ENCODE measurements at regions not wholly inside any gene's neighbourhood (a gene's known extent, or its start where the extent isn't known, plus 50 kb on each side); places are given as distances from the start of the nearest gene placed in this dataset.

GRCh38 chr10:61317706-61318105, 135.5 kb downstream of the TMEM26 start:
- no peak for DNase-seq

- no peak for DNase-seq
These were observed 136.4 kb downstream of the TMEM26 start for GRCh38 chr10:61316676-61317265.

GRCh38 chr10:61314273-61314672, 138.9 kb downstream of the TMEM26 start:
- DNase-seq = no peak

- DNase-seq = no peak
These were observed 139.7 kb downstream of the TMEM26 start for GRCh38 chr10:61313460-61313859.

GRCh38 chr10:61304746-61305145, 148.4 kb downstream of the TMEM26 start:
- DNase-seq = no peak

- DNase-seq = no peak
These were observed 151.1 kb downstream of the TMEM26 start for GRCh38 chr10:61302124-61302523.

- no peak for DNase-seq
These were observed 151.6 kb downstream of the TMEM26 start for GRCh38 chr10:61301575-61301974.

- no peak for DNase-seq
These were observed 153.3 kb downstream of the TMEM26 start for GRCh38 chr10:61299841-61300240.

GRCh38 chr10:61299156-61299555, 154.0 kb downstream of the TMEM26 start:
- DNase-seq = no peak

- no peak for DNase-seq
These were observed 155.0 kb downstream of the TMEM26 start for GRCh38 chr10:61298194-61298593.

- DNase-seq = no peak
These were observed 157.0 kb downstream of the TMEM26 start for GRCh38 chr10:61296161-61296560.

- DNase-seq = no peak
These were observed 159.1 kb downstream of the TMEM26 start for GRCh38 chr10:61294131-61294530.

GRCh38 chr10:61289813-61290212, 163.4 kb downstream of the TMEM26 start:
- DNase-seq = no peak

- DNase-seq = no peak
These were observed 166.5 kb downstream of the TMEM26 start for GRCh38 chr10:61286686-61287085.

- no peak for DNase-seq
These were observed 167.4 kb downstream of the TMEM26 start for GRCh38 chr10:61285749-61286148.

- no peak for DNase-seq
These were observed 168.8 kb downstream of the TMEM26 start for GRCh38 chr10:61284222-61284890.

GRCh38 chr10:61283481-61284221, 169.5 kb downstream of the TMEM26 start:
- DNase-seq = no peak

GRCh38 chr10:61283066-61283465, 170.1 kb downstream of the TMEM26 start:
- DNase-seq = peak in 1 of 2 experiments; percentile 10

GRCh38 chr10:61280303-61280702, 172.9 kb downstream of the TMEM26 start:
- DNase-seq = no peak

GRCh38 chr10:61279400-61279799, 173.8 kb downstream of the TMEM26 start:
- no peak for DNase-seq

- DNase-seq = no peak
These were observed 174.6 kb downstream of the TMEM26 start for GRCh38 chr10:61278556-61278955.

GRCh38 chr10:61272781-61273180, 180.4 kb downstream of the TMEM26 start:
- no peak for DNase-seq

- no peak for DNase-seq
These were observed 181.9 kb downstream of the TMEM26 start for GRCh38 chr10:61271127-61271780.

GRCh38 chr10:61263518-61263917, 189.7 kb downstream of the TMEM26 start:
- no peak for DNase-seq

All from activated CD4-positive, alpha-beta T cell treated with anti-CD3 and anti-CD28 coated beads, Interleukin-2, amount 50 U/mL, for 48 hours (primary cell).